ENCODE measurements at regions not wholly inside any gene's neighbourhood (a gene's known extent, or its start where the extent isn't known, plus 50 kb on each side); places are given as distances from the start of the nearest gene placed in this dataset.

GRCh38 chr22:48340727-48341709, 1486.7 kb downstream of the BRD1 start:
- DNase-seq (ENCODE audit: low read depth in 4 of 4, low spot score in 3 of 4) = peak in 3 of 4 donors; percentile 32 to 39 (median 35)

DNA sequence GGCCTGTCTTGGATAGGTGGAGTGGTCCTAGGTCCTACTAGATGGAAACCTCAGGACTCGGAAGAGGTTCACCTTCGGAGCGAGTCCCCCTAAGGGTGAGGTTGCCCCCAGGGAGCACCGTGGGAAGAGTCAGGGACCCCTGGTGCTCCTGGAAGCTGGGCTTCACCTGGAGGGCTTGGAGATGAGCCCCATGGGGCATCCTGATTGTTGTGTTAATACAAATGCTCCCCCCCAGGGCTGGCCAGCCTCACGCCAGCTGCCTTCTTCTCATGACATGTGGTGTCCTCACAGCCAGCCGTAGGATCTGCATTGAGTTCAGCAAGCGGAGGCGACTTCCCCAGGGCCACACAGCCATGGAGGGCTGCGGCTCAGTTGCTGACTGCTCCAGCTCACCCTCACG, 1487.5 kb downstream of the BRD1 start:
- no peak for DNase-seq (ENCODE audit: low read depth in 4 of 4, low spot score in 3 of 4)

GRCh38 chr22:48338793-48339705, 1488.6 kb downstream of the BRD1 start:
- no peak for DNase-seq (ENCODE audit: low read depth in 4 of 4, low spot score in 3 of 4)

DNA sequence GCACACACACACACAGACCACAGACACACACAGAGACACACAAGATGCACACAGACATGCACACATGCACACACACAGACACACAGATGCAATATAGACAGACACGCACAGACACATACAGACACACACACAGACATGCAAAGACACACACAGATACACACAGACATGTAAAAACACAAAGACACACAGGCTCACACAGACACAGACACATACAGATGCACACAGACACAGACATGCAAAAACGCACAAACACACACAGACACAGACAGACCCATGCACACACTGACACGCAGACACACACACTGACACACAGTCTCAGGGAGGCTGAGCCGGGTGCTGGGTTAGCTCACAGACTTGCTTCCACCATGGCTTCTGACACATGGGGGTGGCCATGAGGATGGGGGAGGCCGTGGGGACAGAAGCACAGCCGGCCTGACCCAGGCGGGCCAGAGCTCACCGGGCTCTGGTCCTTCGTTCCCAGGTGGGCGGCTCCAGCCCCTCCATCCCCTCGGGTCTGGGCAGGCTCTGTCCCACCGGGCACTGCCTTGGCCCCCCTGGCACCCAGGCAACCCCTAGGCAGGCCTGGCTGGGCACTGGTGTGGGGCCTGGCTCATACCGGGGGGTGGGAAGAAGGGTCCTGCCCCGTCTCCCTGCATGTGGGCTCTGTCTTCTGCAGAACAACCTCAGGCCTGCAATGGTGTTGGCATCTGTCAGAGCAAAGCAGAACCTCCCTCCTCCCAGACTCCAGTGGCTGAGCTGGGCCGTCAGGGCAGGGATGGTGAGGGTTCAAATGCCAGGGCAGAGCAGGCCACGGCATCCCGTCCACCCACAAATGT, 1489.5 kb downstream of the BRD1 start:
- no peak for DNase-seq (ENCODE audit: low read depth in 4 of 4, low spot score in 3 of 4)

GRCh38 chr22:48336339-48337060, 1491.2 kb downstream of the BRD1 start:
- no peak for DNase-seq (ENCODE audit: low read depth in 4 of 4, low spot score in 3 of 4)

DNA sequence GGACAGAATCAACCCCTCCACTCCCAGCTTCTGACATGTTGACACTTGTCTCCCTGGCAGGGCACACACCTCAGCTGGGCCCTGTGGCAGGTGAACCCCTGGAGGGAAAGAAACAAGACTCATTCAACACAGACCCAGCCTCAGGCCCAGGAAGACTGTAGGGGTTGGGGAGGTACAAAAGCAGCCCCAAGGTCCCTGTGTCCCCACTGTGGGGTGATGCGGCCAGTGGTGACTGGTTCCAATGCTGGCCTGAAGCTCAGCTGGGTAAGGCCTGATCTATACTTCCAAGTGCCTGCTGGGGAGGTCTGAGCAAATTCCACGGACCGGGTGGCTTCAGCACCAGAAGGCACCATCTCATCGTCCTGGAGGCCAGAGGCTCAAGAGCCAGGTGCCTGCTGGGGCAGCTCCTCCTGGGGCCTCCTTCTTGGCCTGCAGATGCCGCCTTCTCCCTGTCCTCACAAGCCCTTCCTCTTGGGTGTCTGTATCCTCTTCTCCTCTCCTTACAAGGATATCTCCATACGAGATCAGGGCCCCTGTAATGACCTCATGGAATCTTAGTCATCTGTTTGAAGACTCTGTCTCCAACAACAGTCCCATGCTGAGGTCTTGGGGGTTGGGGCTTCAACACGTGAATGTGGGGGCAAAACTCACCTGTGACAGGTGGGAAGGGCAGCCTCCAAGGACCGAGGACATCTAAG, 1492.1 kb downstream of the BRD1 start:
- no peak for DNase-seq (ENCODE audit: low read depth in 4 of 4, low spot score in 3 of 4)

- no peak for DNase-seq (ENCODE audit: low read depth in 4 of 4, low spot score in 3 of 4)
Measured at GRCh38 chr22:48334971-48335370, 1492.7 kb downstream of the BRD1 start.

GRCh38 chr22:48333816-48334735, 1493.6 kb downstream of the BRD1 start:
- DNase-seq (ENCODE audit: low read depth in 4 of 4, low spot score in 3 of 4) = no peak

GRCh38 chr22:48333323-48333763, 1494.3 kb downstream of the BRD1 start:
- no peak for DNase-seq (ENCODE audit: low read depth in 4 of 4, low spot score in 3 of 4)

DNA sequence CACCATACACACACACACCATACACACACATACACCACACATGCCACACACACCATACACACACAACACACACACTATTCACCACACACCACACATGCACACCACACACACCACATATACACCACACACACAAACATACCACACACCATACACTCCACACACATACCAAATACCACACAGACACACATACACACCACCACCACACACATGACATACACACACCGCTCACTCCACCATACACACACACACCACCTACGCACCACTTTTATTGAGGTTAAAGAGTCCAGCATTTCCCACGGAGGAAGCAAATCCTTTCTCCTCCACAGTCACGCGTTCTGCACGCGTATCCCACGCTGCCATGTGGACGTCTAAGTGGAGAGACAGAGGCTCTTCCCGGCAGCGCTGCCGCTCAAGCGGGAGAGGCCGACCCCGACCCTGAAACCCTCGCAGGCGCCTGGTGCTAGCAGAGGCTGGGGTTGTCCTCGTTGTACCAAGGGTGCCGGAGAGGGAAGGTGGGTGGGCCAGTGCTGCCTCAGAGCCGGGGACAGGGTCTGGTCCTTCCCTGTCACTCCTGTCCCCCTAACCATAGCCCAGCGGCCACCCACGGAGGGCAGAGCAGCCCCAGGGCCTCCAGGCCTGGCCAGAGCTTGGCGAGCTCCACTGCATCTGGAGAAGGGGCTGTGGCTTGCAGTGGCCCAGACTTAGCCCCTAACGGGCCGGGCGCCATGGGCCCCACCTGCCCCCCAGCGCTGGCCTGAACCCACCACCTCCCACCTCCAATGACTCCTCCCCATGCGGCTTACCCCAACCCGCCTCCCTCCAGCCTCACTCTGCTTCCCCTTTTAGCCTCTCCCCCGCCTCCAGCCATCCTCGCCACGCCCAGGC, 1495.0 kb downstream of the BRD1 start:
- DNase-seq (ENCODE audit: low read depth in 4 of 4, low spot score in 3 of 4) = no peak

GRCh38 chr22:48331691-48332220, 1495.9 kb downstream of the BRD1 start:
- no peak for DNase-seq (ENCODE audit: low read depth in 4 of 4, low spot score in 3 of 4)

GRCh38 chr22:48331266-48331665, 1496.4 kb downstream of the BRD1 start:
- DNase-seq (ENCODE audit: low read depth in 4 of 4, low spot score in 3 of 4) = no peak

DNA sequence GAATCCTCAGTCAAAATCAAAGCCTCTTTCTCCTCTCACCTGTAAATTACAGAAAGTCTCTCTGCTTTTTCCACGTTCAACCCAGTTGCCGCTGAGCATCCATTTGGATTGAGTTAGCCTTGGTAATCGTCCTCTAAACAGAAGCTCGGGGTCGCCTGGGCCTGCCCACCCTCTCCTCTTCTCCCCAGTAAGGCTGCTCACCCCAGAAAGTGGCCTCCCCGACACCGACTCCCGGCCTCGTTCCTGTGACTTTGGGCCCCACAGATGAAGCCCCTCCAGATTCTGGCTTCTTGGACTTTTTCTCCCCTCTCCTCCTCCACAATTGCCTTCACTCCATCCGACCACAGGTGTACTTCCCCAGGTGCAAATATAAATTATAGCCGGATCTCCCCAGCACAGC, 1500.0 kb downstream of the BRD1 start:
- no peak for DNase-seq (ENCODE audit: low read depth in 4 of 4, low spot score in 3 of 4)

- no peak for DNase-seq (ENCODE audit: low read depth in 4 of 4, low spot score in 3 of 4)
Measured at GRCh38 chr22:48323746-48324145, 1503.9 kb downstream of the BRD1 start.

DNA sequence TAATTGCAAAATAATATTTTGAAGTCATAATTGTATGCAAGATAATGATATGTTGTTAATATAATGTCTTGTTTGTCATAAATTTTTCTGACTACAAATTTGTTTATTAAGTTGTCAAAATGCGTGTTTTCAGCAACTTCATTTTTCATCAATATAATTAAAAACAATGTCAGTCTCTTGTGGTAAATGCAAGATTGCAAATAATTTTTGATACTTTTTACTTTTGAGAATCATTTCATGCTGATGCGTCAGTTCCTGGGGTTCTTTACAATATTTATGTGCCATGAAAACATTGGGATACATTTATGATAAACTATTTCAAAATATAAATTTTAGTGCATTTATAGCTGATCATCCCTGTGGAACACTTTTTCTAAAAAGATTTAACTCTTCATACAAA, 1504.8 kb downstream of the BRD1 start:
- no peak for DNase-seq (ENCODE audit: low read depth in 4 of 4, low spot score in 3 of 4)

DNA sequence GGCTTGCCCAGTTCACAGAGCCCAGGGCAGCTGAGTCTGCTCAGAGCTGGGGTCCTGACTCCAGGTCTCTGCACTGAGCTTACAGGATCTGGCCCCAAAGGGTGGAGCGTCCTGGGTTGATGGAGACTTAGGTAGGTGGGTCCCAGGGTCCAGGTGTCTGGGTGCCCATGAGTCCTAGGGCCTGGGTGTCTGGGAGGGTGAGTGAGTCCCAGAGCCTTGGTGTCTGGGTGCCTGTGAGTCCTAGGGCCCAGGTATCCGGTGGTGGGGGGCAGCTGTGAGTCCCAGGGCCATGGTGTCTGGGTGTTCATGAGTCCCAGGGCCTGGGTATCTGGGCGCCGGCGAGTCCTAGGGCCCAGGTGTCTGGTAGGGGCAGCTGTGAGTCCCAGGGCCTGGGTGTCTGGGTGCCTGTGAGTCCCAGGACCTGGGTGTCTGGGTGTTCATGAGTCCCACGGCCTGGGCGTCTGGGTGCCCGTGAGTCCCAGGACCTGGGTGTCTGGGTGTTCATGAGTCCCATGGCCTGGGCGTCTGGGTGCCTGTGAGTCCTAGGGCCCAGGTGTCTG, 1505.6 kb downstream of the BRD1 start:
- DNase-seq (ENCODE audit: low read depth in 4 of 4, low spot score in 3 of 4) = no peak
